GM10248 (cell line): ENCODE measurements at regions not wholly inside any gene's neighbourhood (a gene's known extent, or its start where the extent isn't known, plus 50 kb on each side); places are given as distances from the start of the nearest gene placed in this dataset.

Experiments used
- CTCF ChIA-PET: fragments of 300-600 bp; sonication (Branson Sonifier 250); formaldehyde crosslinking; extraction: SDS; loops from one replicate; lab custom pipeline; 2021; ENCODE audit warnings: antibody characterized with exemption; lab: Yijun Ruan, JAX
- POLR2A ChIA-PET: fragments of 350-650 bp; sonication (Branson Sonifier 250); formaldehyde crosslinking; extraction: SDS; loops from one replicate; lab custom pipeline; 2020; ENCODE audit warnings: antibody characterized with exemption; lab: Yijun Ruan, JAX
- DNase-seq: peaks from one replicate; pipeline ENCODE4 v3.0.0; 2012; ENCODE audit errors: extremely low spot score
- CTCF ChIP-seq: IDR thresholded peaks from 2 replicates; pipeline ENCODE4 v1.5.1; 2012; ENCODE audit warnings: mild to moderate bottlenecking, low read depth; ENCODE audit errors: extremely low read depth, missing control alignments, control extremely low read depth

DNA sequence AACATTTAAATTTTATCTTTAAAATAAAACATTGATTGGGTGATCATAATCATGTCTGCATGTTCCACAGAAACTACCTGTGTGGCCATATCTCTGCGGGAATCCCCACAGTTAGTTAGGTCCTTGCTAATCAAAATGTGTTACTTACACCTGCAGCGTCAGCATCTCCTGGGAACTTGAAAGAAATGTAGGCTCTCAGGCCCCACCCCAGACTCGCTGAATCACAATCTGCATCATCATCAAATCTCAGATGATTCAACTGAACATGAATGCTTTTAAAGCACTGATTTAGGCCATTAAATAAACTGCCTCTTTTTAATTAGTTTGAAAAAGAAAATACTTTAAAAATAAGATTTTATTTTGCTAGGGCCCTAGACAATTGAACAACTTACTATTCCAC, 577.8 kb downstream of the PYDC2 start:
- ChIA-PET POLR2A (no interaction called here), CTCF (interaction anchor here (1.4 to 1.9 kb wide), 2 partner anchors 17 to 107 kb away, joined by 3 to 7 read pairs; no protein-coding TSS in a partner anchor)
- TF ChIP-seq CTCF: no peak
- DNase-seq: no peak

- POLR2A ChIA-PET: no interaction called here
- CTCF ChIA-PET: no interaction called here
- TF ChIP-seq CTCF: no peak
- no peak for DNase-seq
These were observed 578.6 kb downstream of the PYDC2 start for GRCh38 chr3:192039593-192039992.

- ChIA-PET CTCF (no interaction called here), POLR2A (no interaction called here)
- no peak for DNase-seq
- no peak for TF ChIP-seq CTCF
These were observed 579.5 kb downstream of the PYDC2 start for GRCh38 chr3:192040282-192041043.

GRCh38 chr3:192042116-192042515, 581.2 kb downstream of the PYDC2 start:
- ChIA-PET CTCF (no interaction called here), POLR2A (no interaction called here)
- DNase-seq: peak; percentile 56

GRCh38 chr3:192054881-192055280, 593.9 kb downstream of the PYDC2 start:
- no peak for DNase-seq
- ChIA-PET CTCF (no interaction called here), POLR2A (no interaction called here)
- TF ChIP-seq CTCF: no peak

More at GRCh38 chr3:192042116-192042515, 581.2 kb downstream of the PYDC2 start:
- TF ChIP-seq CTCF: no peak

DNA sequence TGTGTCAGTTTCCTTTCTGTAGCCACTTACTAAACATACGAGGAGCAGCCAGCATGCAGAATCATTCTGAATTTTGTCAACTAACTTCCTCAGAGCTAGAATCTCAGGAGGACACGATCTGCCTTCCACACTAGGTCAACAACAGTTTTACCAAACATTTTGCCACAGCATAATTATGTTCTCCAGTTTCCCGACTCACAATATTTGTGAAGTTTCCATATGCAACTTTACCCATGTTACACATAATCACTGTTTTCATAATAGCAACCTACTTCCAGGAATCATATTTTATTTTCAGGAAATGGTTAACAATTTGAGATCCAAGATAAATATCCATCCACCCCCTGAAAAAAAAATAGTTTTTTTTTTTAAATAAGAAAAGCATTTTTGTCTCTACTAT, 595.0 kb downstream of the PYDC2 start:
- ChIA-PET POLR2A (no interaction called here), CTCF (no interaction called here)
- no peak for DNase-seq
- no peak for TF ChIP-seq CTCF

DNA sequence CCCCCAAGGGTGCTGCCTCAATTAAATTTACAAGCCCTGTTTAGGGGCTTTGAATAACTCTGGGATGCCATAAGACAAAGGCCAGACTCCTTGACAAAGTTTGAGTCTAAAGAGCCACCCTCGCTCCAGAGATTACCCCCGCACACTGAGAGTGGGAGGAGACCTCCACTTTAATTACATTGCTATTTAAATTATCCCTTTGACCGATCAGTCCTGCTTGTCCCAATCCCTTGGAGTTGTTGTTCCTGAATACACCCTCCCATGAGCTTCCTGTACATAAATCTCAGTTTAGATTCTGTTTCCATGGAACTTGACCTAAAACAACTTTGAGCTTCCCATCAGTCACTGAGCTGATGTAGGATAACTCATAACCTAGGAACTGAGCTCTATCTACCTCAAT, 596.3 kb downstream of the PYDC2 start:
- ChIA-PET CTCF (interaction anchor here (1.3 to 1.5 kb wide), 3 partner anchors 13 to 74 kb away, joined by 3 to 4 read pairs (median 3); no protein-coding TSS in a partner anchor), POLR2A (no interaction called here)
- TF ChIP-seq CTCF: no peak
- DNase-seq: no peak
